ENCODE measurements at regions not wholly inside any gene's neighbourhood (a gene's known extent, or its start where the extent isn't known, plus 50 kb on each side); places are given as distances from the start of the nearest gene placed in this dataset.

GRCh38 chr14:93858896-93859295 lies 68.2 kb upstream of the FAM181A start:
- Histone ChIP-seq H3K9me3 (no peaks in the 10 kb centered on the region), H3K4me3 (no peak overlapping the region), H3K4me1 (peaks cover 0 to 41% (median 15%) of the 10 kb centered on the region in 4 donors), H3K27me3 (no peaks in the 10 kb centered on the region), H3K36me3 (no peaks in the 10 kb centered on the region), H3K27ac (no peak overlapping the region)
- TF ChIP-seq CTCF (IDR thresholded peaks at IDR 0.05) = no peak
- intact Hi-C loops (cut with DNase I; ENCODE audit: low total_unique reads) = no loop called here
- no peak for DNase-seq

DNA sequence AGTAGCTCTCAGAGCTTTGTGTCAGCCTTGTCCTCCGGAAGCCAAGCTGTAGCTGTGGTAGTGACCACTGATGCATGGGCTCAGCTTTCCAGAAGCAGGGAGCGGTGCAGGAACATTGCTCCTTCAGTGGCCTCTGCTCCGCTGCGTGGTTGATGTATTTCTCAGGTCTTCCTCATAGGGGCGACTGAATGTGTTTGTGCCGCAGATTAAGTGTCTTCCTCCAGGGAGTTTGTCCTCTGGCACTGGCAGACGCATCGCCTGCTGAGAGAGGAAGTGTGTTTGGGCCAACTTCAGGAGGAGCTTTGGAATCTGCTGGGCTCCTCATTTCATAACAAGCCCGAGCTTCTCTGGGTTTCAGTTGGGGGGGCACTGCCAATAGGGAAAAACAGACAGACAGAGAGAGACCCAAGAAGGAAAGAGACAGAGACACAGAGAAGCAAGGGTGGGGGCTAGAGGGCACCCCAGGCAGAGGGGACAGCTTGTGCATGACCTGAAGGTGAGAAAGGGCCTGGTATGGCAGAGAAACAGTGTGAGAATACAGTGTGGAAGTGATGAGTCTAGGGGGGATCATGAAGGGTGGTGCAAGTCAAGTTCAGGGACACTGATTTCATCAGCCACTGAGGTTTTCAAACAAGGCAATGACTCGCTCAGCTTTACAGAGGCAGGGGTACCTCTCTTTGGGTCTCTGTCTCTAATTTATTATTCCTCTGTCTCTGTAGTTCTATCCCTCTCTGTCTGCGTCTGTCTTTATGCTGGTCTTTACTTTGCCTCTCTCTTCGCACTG lies 69.4 kb upstream of the PRIMA1 start:
- intact Hi-C loops (cut with DNase I; ENCODE audit: low total_unique reads) = loop anchor here (1.0 kb wide), 1 partner anchor 25 kb away; no protein-coding TSS in a partner anchor
- no peaks in the 10 kb centered on the region for H3K27me3 ChIP-seq
- peaks cover 0 to 38% (median 15%) of the 10 kb centered on the region in 4 donors for H3K4me1 ChIP-seq
- no peaks in the 10 kb centered on the region for H3K36me3 ChIP-seq
- H3K4me3 ChIP-seq = no peak overlapping the region
- H3K27ac ChIP-seq = no peak overlapping the region
- DNase-seq = no peak
- no peaks in the 10 kb centered on the region for H3K9me3 ChIP-seq
- no peak for TF ChIP-seq CTCF (IDR thresholded peaks at IDR 0.05)

DNA sequence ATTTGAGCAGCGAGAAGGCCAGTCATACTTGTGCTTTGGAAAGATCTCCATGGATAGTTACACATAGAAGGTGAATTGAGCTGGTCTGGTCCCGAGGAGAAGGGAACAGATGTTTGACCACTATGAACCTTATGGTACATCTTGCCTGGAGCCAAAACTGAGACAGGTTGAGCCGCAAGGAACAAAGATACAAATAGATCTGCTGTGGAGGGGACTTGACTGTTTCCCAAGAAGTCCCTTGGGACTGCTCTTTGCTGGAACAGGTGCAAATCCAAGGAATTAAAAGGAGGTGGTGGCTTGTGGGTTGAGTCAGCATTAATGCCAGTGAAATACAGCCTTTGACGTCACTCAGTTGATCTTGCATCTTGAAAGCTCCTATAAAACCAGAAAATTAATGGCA lies 68.8 kb upstream of the PRIMA1 start:
- no peak for TF ChIP-seq CTCF (IDR thresholded peaks at IDR 0.05)
- no peaks in the 10 kb centered on the region for H3K27me3 ChIP-seq
- no peak for DNase-seq
- no peak overlapping the region for H3K4me3 ChIP-seq
- H3K9me3 ChIP-seq = no peaks in the 10 kb centered on the region
- intact Hi-C loops (cut with DNase I; ENCODE audit: low total_unique reads) = loop anchor here (1.0 kb wide), 1 partner anchor 25 kb away; no protein-coding TSS in a partner anchor
- peaks cover 0 to 31% (median 10%) of the 10 kb centered on the region in 4 donors for H3K4me1 ChIP-seq
- H3K36me3 ChIP-seq = no peaks in the 10 kb centered on the region
- no peak overlapping the region for H3K27ac ChIP-seq

DNA sequence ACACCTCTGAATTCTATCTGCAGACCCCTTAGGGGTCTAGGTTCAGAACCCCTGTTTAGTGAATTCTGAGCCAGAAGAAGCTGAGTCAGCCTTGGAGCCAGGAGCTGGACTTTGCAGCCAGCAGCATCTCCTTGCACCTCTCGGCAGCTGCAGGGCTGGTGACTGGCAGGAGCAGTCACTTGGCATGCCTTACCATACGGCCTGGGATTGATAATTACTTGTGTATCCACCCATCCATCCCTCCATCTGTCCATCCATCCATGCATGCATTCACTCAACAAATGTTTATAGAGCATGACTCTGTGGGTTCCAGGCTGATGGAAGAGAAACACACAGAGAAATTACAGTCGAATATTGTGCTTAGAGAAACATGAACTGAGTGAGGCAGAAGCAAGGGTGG lies 67.5 kb upstream of the PRIMA1 start:
- intact Hi-C loops (cut with DNase I; ENCODE audit: low total_unique reads) = no loop called here
- H3K36me3 ChIP-seq = no peaks in the 10 kb centered on the region
- H3K9me3 ChIP-seq = no peaks in the 10 kb centered on the region
- H3K4me3 ChIP-seq = no peak overlapping the region
- peaks cover 0 to 24% (median 10%) of the 10 kb centered on the region in 4 donors for H3K4me1 ChIP-seq
- peaks cover 0 to 2% of the 10 kb centered on the region in 2 donors for H3K27me3 ChIP-seq
- TF ChIP-seq CTCF (IDR thresholded peaks at IDR 0.05) = no peak
- no peak for DNase-seq
- H3K27ac ChIP-seq = no peak overlapping the region

DNA sequence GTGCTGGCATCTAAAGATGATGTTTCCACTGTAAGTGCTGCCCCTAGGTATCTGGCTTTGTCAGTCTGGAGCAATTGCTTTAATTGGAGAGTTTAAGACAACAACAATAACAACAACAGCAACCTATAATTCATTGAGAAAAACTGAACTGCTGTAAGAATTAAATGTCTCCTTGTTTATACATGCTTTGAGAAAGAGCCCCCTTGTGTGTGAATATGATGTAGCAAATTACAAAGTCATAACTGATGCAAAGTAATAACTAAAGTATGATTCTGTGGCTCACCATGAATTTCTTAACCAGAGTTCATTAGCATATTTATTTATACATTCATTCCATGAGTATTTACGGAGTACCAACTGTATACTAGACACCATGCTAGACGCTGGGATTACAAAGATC lies 59.2 kb upstream of the PRIMA1 start:
- H3K4me3 ChIP-seq = no peak overlapping the region
- no peak for TF ChIP-seq CTCF (IDR thresholded peaks at IDR 0.05)
- H3K36me3 ChIP-seq = no peaks in the 10 kb centered on the region
- H3K9me3 ChIP-seq = no peaks in the 10 kb centered on the region
- DNase-seq = no peak
- intact Hi-C loops (cut with DNase I; ENCODE audit: low total_unique reads) = no loop called here
- H3K27me3 ChIP-seq = peaks cover 0 to 6% of the 10 kb centered on the region in 2 donors
- H3K4me1 ChIP-seq = peaks cover 0 to 4% (median 0%) of the 10 kb centered on the region in 4 donors
- H3K27ac ChIP-seq = no peak overlapping the region

Data from tibial artery (tissue), 4 donors.